MM.1S (cell line): ENCODE measurements at regions not wholly inside any gene's neighbourhood (a gene's known extent, or its start where the extent isn't known, plus 50 kb on each side); places are given as distances from the start of the nearest gene placed in this dataset.
"Not testable (repeated sequence)": the region's sequence is repeated elsewhere in the genome, so short reads cannot be mapped to it uniquely, and the experiment has no call there.

ENCODE experiments used
- DNase-seq: peaks from one replicate; pipeline ENCODE4 v3.0.0-alpha.2; 2015
- H2AFZ ChIP-seq: fragments of 300-600 bp; sonication (generic); 2 replicates; pipeline ENCODE4 v1.6.0; 2016; ENCODE audit warnings: antibody characterized with exemption, low read length
- H3F3A ChIP-seq: fragments of 300-600 bp; sonication (generic); 2 replicates; pipeline ENCODE4 v1.6.1; 2016; ENCODE audit warnings: mild to moderate bottlenecking, antibody characterized with exemption, low read length, moderate library complexity, mixed read lengths; ENCODE audit not compliant: insufficient read depth
- H3K27ac ChIP-seq: fragments of 300-600 bp; sonication (generic); 2 replicates; pipeline ENCODE4 v1.5.1; 2016; ENCODE audit warnings: mild to moderate bottlenecking, low read length
- H3K27me3 ChIP-seq: fragments of 300-600 bp; sonication (generic); replicated peaks from 2 replicates; pipeline ENCODE4 v1.6.0; 2016; ENCODE audit warnings: low read length; ENCODE audit not compliant: insufficient read depth
- H3K36me3 ChIP-seq: fragments of 300-600 bp; sonication (generic); replicated peaks from 2 replicates; pipeline ENCODE4 v1.6.1; 2016; ENCODE audit warnings: mild to moderate bottlenecking, low read length, mixed read lengths; ENCODE audit not compliant: insufficient read depth
- H3K4me1 ChIP-seq: fragments of 300-600 bp; sonication (generic); 2 replicates; pipeline ENCODE4 v1.6.1; 2016; ENCODE audit warnings: low read length, mixed read lengths
- H3K4me2 ChIP-seq: fragments of 300-600 bp; sonication (generic); 2 replicates; pipeline ENCODE4 v1.6.0; 2016; ENCODE audit warnings: low read depth, low read length
- H3K4me3 ChIP-seq: fragments of 300-600 bp; sonication (generic); 2 replicates; pipeline ENCODE4 v1.5.1; 2016; ENCODE audit warnings: low read length, mixed read lengths
- H3K79me2 ChIP-seq: fragments of 300-600 bp; sonication (generic); 2 replicates; pipeline ENCODE4 v1.6.1; 2016; ENCODE audit warnings: mixed run types, low read length, mixed read lengths
- H3K9ac ChIP-seq: fragments of 300-600 bp; sonication (generic); 2 replicates; pipeline ENCODE4 v1.6.1; 2016; ENCODE audit warnings: low read length, mixed read lengths
- H3K9me2 ChIP-seq: fragments of 300-600 bp; sonication (generic); replicated peaks from 2 replicates; pipeline ENCODE4 v1.6.1; 2016; ENCODE audit warnings: mild to moderate bottlenecking, low read length, mixed read lengths; ENCODE audit not compliant: insufficient read depth
- H3K9me3 ChIP-seq: fragments of 300-600 bp; sonication (generic); replicated peaks from 2 replicates; pipeline ENCODE4 v1.6.1; 2016; ENCODE audit warnings: mild to moderate bottlenecking, low read length, mixed read lengths; ENCODE audit not compliant: insufficient read depth
- H4K20me1 ChIP-seq: fragments of 300-600 bp; sonication (generic); 2 replicates; pipeline ENCODE4 v1.6.1; 2016; ENCODE audit warnings: mild to moderate bottlenecking, low read length, moderate library complexity, mixed read lengths; ENCODE audit not compliant: insufficient read depth
- EZH2 ChIP-seq: fragments of 300-600 bp; sonication (generic); optimal IDR thresholded peaks from 2 replicates; pipeline ENCODE3; 2017; ENCODE audit warnings: low read depth, mild to moderate bottlenecking, antibody characterized with exemption, low read length, mixed read lengths
- EZH2phosphoT487 ChIP-seq: fragments of 300-600 bp; sonication (generic); IDR thresholded peaks from 2 replicates; pipeline ENCODE4 v1.6.1; 2018; ENCODE audit warnings: antibody characterized with exemption, low read length
- TF ChIP-seq, protein P1 (sequence below): fragments of 300-600 bp; sonication (generic); IDR thresholded peaks from 2 replicates; pipeline ENCODE4 v1.5.1; 2016; ENCODE audit warnings: antibody characterized with exemption, low read length, mixed read lengths

DNA sequence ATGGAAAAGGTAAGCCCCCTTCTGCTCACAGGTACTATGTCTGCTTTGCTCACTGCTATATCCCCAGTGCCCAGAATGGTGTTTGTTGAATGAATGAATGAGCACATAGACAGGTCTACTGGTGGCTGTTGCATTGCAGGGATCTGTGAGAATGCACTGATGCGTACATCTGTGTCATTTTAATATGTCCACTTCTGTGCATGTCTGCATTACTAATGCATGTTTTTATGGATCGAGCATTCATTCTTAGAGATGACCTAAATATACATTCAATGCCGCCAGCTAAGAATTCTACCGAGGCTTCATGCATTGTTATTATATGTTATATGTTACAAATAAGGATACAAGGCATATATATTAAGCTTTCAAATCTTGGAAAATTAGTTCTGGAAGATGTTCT lies 73.8 kb downstream of the SPRING1 start:
- Histone ChIP-seq H3K27ac (no peak overlapping the region), H3K4me3 (no peak overlapping the region), H3K9me2 (no peaks in the 10 kb centered on the region), H3K36me3 (no peaks in the 10 kb centered on the region), H3K9ac (no peak overlapping the region), H4K20me1 (no peaks in the 10 kb centered on the region), H3K79me2 (no peaks in the 10 kb centered on the region), H3K4me1 (no peaks in the 10 kb centered on the region), H2AFZ (no peak overlapping the region), H3K27me3 (no peaks in the 10 kb centered on the region), H3F3A (no peaks in the 10 kb centered on the region), H3K4me2 (no peak overlapping the region), H3K9me3 (no peaks in the 10 kb centered on the region)
- DNase-seq = no peak
- TF ChIP-seq EZH2 (no peak), EZH2phosphoT487 (no peak)
- TF ChIP-seq, protein P1, sequence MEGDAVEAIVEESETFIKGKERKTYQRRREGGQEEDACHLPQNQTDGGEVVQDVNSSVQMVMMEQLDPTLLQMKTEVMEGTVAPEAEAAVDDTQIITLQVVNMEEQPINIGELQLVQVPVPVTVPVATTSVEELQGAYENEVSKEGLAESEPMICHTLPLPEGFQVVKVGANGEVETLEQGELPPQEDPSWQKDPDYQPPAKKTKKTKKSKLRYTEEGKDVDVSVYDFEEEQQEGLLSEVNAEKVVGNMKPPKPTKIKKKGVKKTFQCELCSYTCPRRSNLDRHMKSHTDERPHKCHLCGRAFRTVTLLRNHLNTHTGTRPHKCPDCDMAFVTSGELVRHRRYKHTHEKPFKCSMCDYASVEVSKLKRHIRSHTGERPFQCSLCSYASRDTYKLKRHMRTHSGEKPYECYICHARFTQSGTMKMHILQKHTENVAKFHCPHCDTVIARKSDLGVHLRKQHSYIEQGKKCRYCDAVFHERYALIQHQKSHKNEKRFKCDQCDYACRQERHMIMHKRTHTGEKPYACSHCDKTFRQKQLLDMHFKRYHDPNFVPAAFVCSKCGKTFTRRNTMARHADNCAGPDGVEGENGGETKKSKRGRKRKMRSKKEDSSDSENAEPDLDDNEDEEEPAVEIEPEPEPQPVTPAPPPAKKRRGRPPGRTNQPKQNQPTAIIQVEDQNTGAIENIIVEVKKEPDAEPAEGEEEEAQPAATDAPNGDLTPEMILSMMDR = no peak

DNA sequence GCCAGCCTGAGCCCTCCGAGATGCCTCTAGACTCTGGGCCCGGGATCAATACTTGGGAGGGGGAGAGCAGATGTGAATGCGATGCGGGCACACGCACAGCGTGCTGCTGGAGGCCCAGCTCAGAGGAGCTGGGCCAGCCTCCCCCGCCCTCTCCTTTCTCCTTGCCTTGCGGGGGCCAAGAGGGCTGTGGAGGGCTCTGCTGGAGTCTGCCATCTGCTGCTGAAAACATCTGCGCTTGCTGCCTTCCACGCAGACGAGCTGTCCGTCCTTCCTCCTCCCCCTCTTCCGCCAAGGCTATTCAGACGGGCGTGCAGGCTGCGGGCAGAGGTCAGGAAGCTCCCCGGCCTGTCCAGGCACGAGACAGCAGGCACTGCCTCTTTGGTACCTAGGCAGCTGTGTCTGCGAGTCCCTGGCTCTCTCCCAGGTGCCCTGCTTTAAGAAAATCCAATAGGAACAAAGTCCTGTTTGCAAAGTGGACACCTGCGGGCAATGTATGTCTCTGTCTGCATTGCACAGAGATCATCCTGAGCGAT lies 75.2 kb downstream of the SPRING1 start:
- Histone ChIP-seq H3K27me3 (no peaks in the 10 kb centered on the region), H3K36me3 (no peaks in the 10 kb centered on the region), H3K9ac (no peak overlapping the region), H3K9me3 (no peaks in the 10 kb centered on the region), H3F3A (no peaks in the 10 kb centered on the region), H3K9me2 (no peaks in the 10 kb centered on the region), H4K20me1 (no peaks in the 10 kb centered on the region), H3K27ac (no peak overlapping the region), H3K79me2 (no peaks in the 10 kb centered on the region), H2AFZ (no peak overlapping the region), H3K4me2 (no peak overlapping the region), H3K4me3 (no peak overlapping the region), H3K4me1 (no peaks in the 10 kb centered on the region)
- TF ChIP-seq EZH2 (no peak), EZH2phosphoT487 (no peak)
- TF ChIP-seq, protein P1 = no peak
- no peak for DNase-seq

GRCh38 chr12:116661341-116661740 lies 76.5 kb downstream of the SPRING1 start:
- no peak for DNase-seq
- Histone ChIP-seq H3F3A (no peaks in the 10 kb centered on the region), H3K79me2 (no peaks in the 10 kb centered on the region)

DNA sequence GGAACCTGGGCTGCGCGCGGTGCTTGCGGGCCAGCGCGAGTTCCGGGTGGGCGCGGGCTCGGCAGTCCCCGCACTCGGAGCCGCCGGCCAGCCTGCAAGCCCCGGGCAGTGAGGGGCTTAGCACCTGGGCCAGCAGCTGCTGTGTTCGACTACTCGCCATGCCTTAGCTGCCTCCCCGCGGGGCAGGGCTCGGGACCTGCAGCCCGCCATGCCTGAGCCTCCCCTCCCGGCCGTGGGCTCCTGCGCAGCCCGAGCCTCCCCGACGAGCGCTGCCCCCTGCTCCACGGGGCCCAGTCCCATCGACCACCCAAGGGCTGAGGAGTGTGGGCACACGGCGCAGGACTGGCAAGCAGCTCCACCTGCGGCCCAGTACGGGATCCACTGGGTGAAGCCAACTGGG lies 77.1 kb downstream of the SPRING1 start:
- H4K20me1 ChIP-seq, H3K9me2 ChIP-seq, H3K4me1 ChIP-seq, H2AFZ ChIP-seq, DNase-seq, H3K36me3 ChIP-seq, H3K4me3 ChIP-seq, H3K79me2 ChIP-seq, H3F3A ChIP-seq, H3K27me3 ChIP-seq, H3K9ac ChIP-seq, H3K4me2 ChIP-seq, H3K9me3 ChIP-seq, H3K27ac ChIP-seq: not testable (repeated sequence)

More at GRCh38 chr12:116661341-116661740, 76.5 kb downstream of the SPRING1 start:
- Histone ChIP-seq H3K36me3 (no peaks in the 10 kb centered on the region), H3K9me3 (no peaks in the 10 kb centered on the region), H3K9me2 (no peaks in the 10 kb centered on the region), H3K27me3 (no peaks in the 10 kb centered on the region), H3K9ac (no peak overlapping the region), H3K27ac (no peak overlapping the region), H3K4me3 (no peak overlapping the region), H3K4me2 (no peak overlapping the region), H2AFZ (no peak overlapping the region), H3K4me1 (no peaks in the 10 kb centered on the region), H4K20me1 (no peaks in the 10 kb centered on the region)
- TF ChIP-seq, protein P1 = no peak
- TF ChIP-seq EZH2phosphoT487 = no peak
- no peak for TF ChIP-seq EZH2
